ENCODE measurements at regions not wholly inside any gene's neighbourhood (a gene's known extent, or its start where the extent isn't known, plus 50 kb on each side); places are given as distances from the start of the nearest gene placed in this dataset.

- no peak overlapping the region for H2AFZ ChIP-seq (replicated peaks; ENCODE audit: low read length, poor library complexity)
- no peaks in the 10 kb centered on the region for H3K27me3 ChIP-seq (ENCODE audit: control insufficient read depth, insufficient read depth, low read length)
- 80% methylated on average over 1 of the region's 1 CpG; no CpG with 5 or more reads in 1 of the 2 experiments for WGBS, 2 experiments (ENCODE audit: extremely low coverage in 2 of 2, insufficient read length in 1 of 2)
- H3K56ac ChIP-seq (ENCODE audit: extremely low read depth, insufficient read depth, low read length): no peak overlapping the region
- in situ Hi-C loops (cut with MboI; ENCODE audit: low sequenced_read_pairs) (no loop called here), dilution Hi-C loops (cut with HindIII; ENCODE audit: low sequenced_read_pairs, unreplicated experiment) (no loop called here), intact Hi-C loops (cut with micrococcal nuclease) (no loop called here)
- H3K9me1 ChIP-seq (ENCODE audit: insufficient read depth, low read length): peaks cover 4% of the 10 kb centered on the region; the same call in 1 of the 2 replicates
- no peaks in the 10 kb centered on the region for H3K79me1 ChIP-seq (ENCODE audit: low read depth in 1 of 2, low read length in 2 of 2)
- H3K18ac ChIP-seq (ENCODE audit: low read depth, low read length): no peak overlapping the region
- H2BK120ac ChIP-seq (ENCODE audit: low read depth, low read length): no peak overlapping the region
- H3K4ac ChIP-seq (ENCODE audit: low read depth, low read length): no peak overlapping the region
- BruUV-seq (replicated peaks): no TSS peak
- ChIA-PET CTCF (no interaction called here), POLR2A (ENCODE audit: unreplicated experiment) (no interaction called here)
- H4K91ac ChIP-seq (ENCODE audit: insufficient read depth, low read depth, low read length): no peak overlapping the region
- H3K4me1 ChIP-seq (ENCODE audit: control insufficient read depth, insufficient read depth, low read length): peaks cover 6% of the 10 kb centered on the region
- no peaks in the 10 kb centered on the region for H3K9me3 ChIP-seq (ENCODE audit: control insufficient read depth, insufficient read depth, low read length)
- H3K14ac ChIP-seq (replicated peaks; ENCODE audit: low read depth, low read length): no peak overlapping the region
- no peak overlapping the region for H3K4me3 ChIP-seq (ENCODE audit: insufficient read depth, low read depth, low read length)
- no peak overlapping the region for H3K9ac ChIP-seq (ENCODE audit: low read depth, low read length)
- DNase-seq (no peak), ATAC-seq (ENCODE audit: low read depth) (no peak)
- H3K23ac ChIP-seq (ENCODE audit: low read depth, low read length): no peak overlapping the region
- H3K4me2 ChIP-seq (ENCODE audit: low read depth, low read length): no peak overlapping the region
- TF ChIP-seq RCOR1 (IDR thresholded peaks at IDR 0.05; ENCODE audit: insufficient replicate concordance, low read length): no peak
- H3K36me3 ChIP-seq (ENCODE audit: control insufficient read depth, insufficient read depth, low read length): no peaks in the 10 kb centered on the region
- no peak overlapping the region for H3K27ac ChIP-seq (ENCODE audit: insufficient read depth, low read length)
- no peak overlapping the region for H2BK20ac ChIP-seq (ENCODE audit: low read depth, low read length)
- no peak overlapping the region for H2BK5ac ChIP-seq (ENCODE audit: low read depth, low read length, poor library complexity, severe bottlenecking)
- no peaks in the 10 kb centered on the region for H4K20me1 ChIP-seq (ENCODE audit: insufficient read depth, low read length)
- no peak overlapping the region for H4K5ac ChIP-seq (ENCODE audit: low read depth, low read length)
- no peak overlapping the region for H2BK15ac ChIP-seq (ENCODE audit: low read depth, low read length)
- H2AK9ac ChIP-seq (replicated peaks; ENCODE audit: low read depth, low read length, poor library complexity): no peak overlapping the region
- no peak overlapping the region for H4K8ac ChIP-seq (ENCODE audit: low read depth in 2 of 2, low read length in 2 of 2)
- H2AK5ac ChIP-seq (ENCODE audit: low read depth, low read length): no peak overlapping the region
Measured at GRCh38 chr12:67424784-67425183, 155.6 kb downstream of the CAND1 start.
